WTC11 (cell line): ENCODE measurements at regions not wholly inside any gene's neighbourhood (a gene's known extent, or its start where the extent isn't known, plus 50 kb on each side); places are given as distances from the start of the nearest gene placed in this dataset.

ENCODE experiments used
- ATAC-seq: fragments of 200-7000 bp; cut with Tn5 transposase; 2 replicates; pipeline ENCODE4 v1.10.0; 2021; ENCODE audit warnings: mild to moderate bottlenecking, moderate library complexity
- CTCF ChIA-PET: fragments of 300-600 bp; sonication (Branson Sonifier 250); formaldehyde crosslinking; loops from one replicate; lab custom pipeline; 2021; ENCODE audit warnings: antibody characterized with exemption; lab: Charles Lee
- POLR2A ChIA-PET: fragments of 350-600 bp; sonication (Branson Sonifier 250); formaldehyde crosslinking; loops from one replicate; lab custom pipeline; 2021; ENCODE audit warnings: antibody characterized with exemption; lab: Charles Lee
- DNase-seq: peaks from one replicate; pipeline ENCODE4 v3.0.0; 2021; ENCODE audit warnings: low spot score
- H3K27ac Mint-ChIP-seq: 2 replicates; pipeline ENCODE4 v1.8.0; 2021; ENCODE audit warnings: mixed read lengths
- H3K27me3 Mint-ChIP-seq: 2 replicates; pipeline ENCODE4 v1.8.0; 2021; ENCODE audit warnings: low read depth, mild to moderate bottlenecking, moderate library complexity, mixed read lengths
- H3K36me3 Mint-ChIP-seq: 2 replicates; pipeline ENCODE4 v1.8.0; 2021; ENCODE audit warnings: mixed read lengths
- H3K4me1 Mint-ChIP-seq: 2 replicates; pipeline ENCODE4 v1.8.0; 2022; ENCODE audit warnings: mixed read lengths
- H3K4me3 Mint-ChIP-seq: 2 replicates; pipeline ENCODE4 v1.8.0; 2021; ENCODE audit warnings: mild to moderate bottlenecking, moderate library complexity, mixed read lengths
- H3K9me3 Mint-ChIP-seq: 2 replicates; pipeline ENCODE4 v1.8.0; 2021; ENCODE audit warnings: mixed read lengths
- EMX1 ChIP-seq: fragments of 250-450 bp; sonication (Bioruptor Pico); IDR thresholded peaks from 2 replicates; pipeline ENCODE4 v1.8.0; 2021; ENCODE audit warnings: mild to moderate bottlenecking
- ESRRA ChIP-seq: sonication (generic); formaldehyde crosslinking; IDR thresholded peaks from 2 replicates; pipeline ENCODE4 v1.8.1; 2022; ENCODE audit warnings: mild to moderate bottlenecking, missing genetic modification reagents, borderline replicate concordance
- GTF2I ChIP-seq: fragments of 250-450 bp; sonication (Bioruptor Pico); conservative IDR thresholded peaks from 2 replicates; pipeline ENCODE4 v1.4.0; 2021; ENCODE audit warnings: mild to moderate bottlenecking
- IRF2 ChIP-seq: sonication (generic); formaldehyde crosslinking; IDR thresholded peaks from 2 replicates; pipeline ENCODE4 v1.8.0; 2022; ENCODE audit warnings: low read depth, missing genetic modification reagents, borderline replicate concordance
- PRRX2 ChIP-seq: fragments of 250-450 bp; sonication (Bioruptor Pico); IDR thresholded peaks from 2 replicates; pipeline ENCODE4 v1.8.0; 2021; ENCODE audit warnings: mild to moderate bottlenecking
- RORB ChIP-seq: fragments of 250-450 bp; sonication (Bioruptor Pico); IDR thresholded peaks from 2 replicates; pipeline ENCODE4 v1.9.0; 2021; ENCODE audit warnings: mild to moderate bottlenecking
- SMAD3 ChIP-seq: sonication (generic); formaldehyde crosslinking; IDR thresholded peaks from 2 replicates; pipeline ENCODE4 v1.8.0; 2022; ENCODE audit warnings: missing genetic modification reagents, mild to moderate bottlenecking, borderline replicate concordance
- SP1 ChIP-seq: sonication (generic); formaldehyde crosslinking; conservative IDR thresholded peaks from 2 replicates; pipeline ENCODE4 v1.8.1; 2022; ENCODE audit warnings: missing genetic modification reagents
- TEAD4 ChIP-seq: sonication (generic); formaldehyde crosslinking; IDR thresholded peaks from 2 replicates; pipeline ENCODE4 v1.8.0; 2022; ENCODE audit warnings: mild to moderate bottlenecking, missing genetic modification reagents
- TP53 ChIP-seq: sonication (generic); formaldehyde crosslinking; IDR thresholded peaks from 2 replicates; pipeline ENCODE4 v1.8.1; 2023; ENCODE audit warnings: mild to moderate bottlenecking, missing genetic modification reagents
- ZNF671 ChIP-seq: fragments of 250-450 bp; sonication (Bioruptor Pico); IDR thresholded peaks from 2 replicates; pipeline ENCODE4 v1.8.0; 2021; ENCODE audit warnings: mild to moderate bottlenecking
- TF ChIP-seq, protein P1 (sequence below): fragments of 250-450 bp; sonication (Bioruptor Pico); conservative IDR thresholded peaks from 2 replicates; pipeline ENCODE4 v1.9.0; 2021; ENCODE audit warnings: mild to moderate bottlenecking
- TF ChIP-seq, protein P2 (sequence below): sonication (generic); formaldehyde crosslinking; IDR thresholded peaks from 2 replicates; pipeline ENCODE4 v1.8.1; 2022; ENCODE audit warnings: low read depth, missing genetic modification reagents, borderline replicate concordance
- TF ChIP-seq, protein P3 (sequence below): sonication (generic); formaldehyde crosslinking; IDR thresholded peaks from 2 replicates; pipeline ENCODE4 v1.8.0; 2023; ENCODE audit warnings: mild to moderate bottlenecking, missing genetic modification reagents
- TF ChIP-seq, protein P4 (sequence below): sonication (generic); formaldehyde crosslinking; IDR thresholded peaks from 2 replicates; pipeline ENCODE4 v1.8.1; 2023; ENCODE audit warnings: mild to moderate bottlenecking, moderate library complexity, missing genetic modification reagents
- TF ChIP-seq, protein P5 (sequence below): sonication (generic); formaldehyde crosslinking; IDR thresholded peaks from 2 replicates; pipeline ENCODE4 v1.8.1; 2023; ENCODE audit warnings: mild to moderate bottlenecking, missing genetic modification reagents, moderate library complexity
- TF ChIP-seq, protein P6 (sequence below): sonication (generic); formaldehyde crosslinking; IDR thresholded peaks from 2 replicates; pipeline ENCODE4 v1.8.1; 2023; ENCODE audit warnings: mild to moderate bottlenecking, missing genetic modification reagents
- TF ChIP-seq, protein P7 (sequence below): sonication (generic); formaldehyde crosslinking; IDR thresholded peaks from 2 replicates; pipeline ENCODE4 v1.8.0; 2022; ENCODE audit warnings: mild to moderate bottlenecking, missing genetic modification reagents
- TF ChIP-seq, protein P8 (sequence below): sonication (generic); formaldehyde crosslinking; IDR thresholded peaks from 2 replicates; pipeline ENCODE4 v1.8.1; 2023; ENCODE audit warnings: mild to moderate bottlenecking, missing genetic modification reagents, borderline replicate concordance

DNA sequence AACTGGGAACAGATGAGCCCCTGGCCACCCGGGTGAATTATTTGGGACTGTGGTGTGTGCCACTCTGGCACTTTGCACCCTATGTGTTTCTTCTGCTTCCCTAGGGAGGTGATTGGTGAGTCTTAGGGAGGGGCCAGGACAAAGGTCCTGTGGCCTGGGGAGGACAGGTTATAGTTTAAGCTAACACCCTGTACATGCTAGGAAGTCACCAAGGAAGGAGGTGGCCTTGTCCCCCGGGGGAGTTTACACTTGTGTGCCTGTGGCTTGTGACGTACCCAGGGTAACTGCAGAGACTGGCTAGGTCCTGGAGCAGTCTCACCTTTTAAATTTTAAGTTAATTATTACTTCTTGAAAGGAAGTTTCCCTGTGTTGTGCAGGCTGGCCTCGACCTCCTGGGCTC lies 196.2 kb downstream of the BAMBI start:
- ATAC-seq (no peak), DNase-seq (no peak)
- POLR2A ChIA-PET = no interaction called here
- H3K4me3 Mint-ChIP-seq = no peak overlapping the region
- H3K27ac Mint-ChIP-seq = no peak overlapping the region
- CTCF ChIA-PET = no interaction called here
- H3K27me3 Mint-ChIP-seq = no peaks in the 10 kb centered on the region
- H3K36me3 Mint-ChIP-seq = no peaks in the 10 kb centered on the region
- TF ChIP-seq, protein P1, sequence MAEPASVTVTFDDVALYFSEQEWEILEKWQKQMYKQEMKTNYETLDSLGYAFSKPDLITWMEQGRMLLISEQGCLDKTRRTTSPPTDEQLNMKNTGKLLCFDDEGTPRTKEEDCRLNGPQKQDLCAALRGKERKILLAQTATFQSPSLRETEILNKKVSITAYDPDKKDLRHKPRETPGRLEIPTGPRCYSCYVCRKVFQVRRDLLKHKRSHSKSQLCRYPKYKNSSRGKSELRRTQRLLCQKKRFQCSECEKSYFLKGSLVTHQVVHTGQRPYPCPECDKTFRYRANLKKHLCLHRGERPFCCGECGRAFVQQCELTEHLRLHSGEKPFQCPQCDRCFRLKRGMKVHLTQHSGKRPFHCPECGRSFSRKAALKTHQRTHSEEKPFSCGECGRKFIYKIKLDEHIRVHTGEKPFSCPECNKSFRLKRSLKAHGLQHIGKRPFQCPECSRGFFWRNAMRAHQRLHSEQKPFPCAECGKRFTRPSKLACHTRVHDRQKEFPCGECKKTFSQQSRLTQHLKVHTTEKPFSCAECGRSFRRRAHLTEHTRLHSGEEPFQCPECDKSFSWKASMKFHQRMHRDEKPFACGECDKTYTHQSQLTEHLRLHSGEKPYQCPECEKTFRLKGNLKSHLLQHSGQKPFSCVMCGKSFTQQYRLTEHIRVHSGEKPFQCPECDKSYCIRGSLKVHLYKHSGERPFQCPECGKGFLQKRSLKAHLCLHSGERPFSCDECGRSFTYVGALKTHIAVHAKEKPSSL (CRISPR knock-in tag) = no peak
- TF ChIP-seq, protein P2, sequence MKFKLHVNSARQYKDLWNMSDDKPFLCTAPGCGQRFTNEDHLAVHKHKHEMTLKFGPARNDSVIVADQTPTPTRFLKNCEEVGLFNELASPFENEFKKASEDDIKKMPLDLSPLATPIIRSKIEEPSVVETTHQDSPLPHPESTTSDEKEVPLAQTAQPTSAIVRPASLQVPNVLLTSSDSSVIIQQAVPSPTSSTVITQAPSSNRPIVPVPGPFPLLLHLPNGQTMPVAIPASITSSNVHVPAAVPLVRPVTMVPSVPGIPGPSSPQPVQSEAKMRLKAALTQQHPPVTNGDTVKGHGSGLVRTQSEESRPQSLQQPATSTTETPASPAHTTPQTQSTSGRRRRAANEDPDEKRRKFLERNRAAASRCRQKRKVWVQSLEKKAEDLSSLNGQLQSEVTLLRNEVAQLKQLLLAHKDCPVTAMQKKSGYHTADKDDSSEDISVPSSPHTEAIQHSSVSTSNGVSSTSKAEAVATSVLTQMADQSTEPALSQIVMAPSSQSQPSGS (CRISPR knock-in tag) = no peak
- TF ChIP-seq SMAD3 (CRISPR knock-in tag) = no peak
- no peak for TF ChIP-seq PRRX2
- TF ChIP-seq TEAD4 (CRISPR knock-in tag) = no peak
- peaks cover 4% of the 10 kb centered on the region; the same call in 1 of the 2 replicates for H3K9me3 Mint-ChIP-seq
- peaks cover 9% of the 10 kb centered on the region for H3K4me1 Mint-ChIP-seq

DNA sequence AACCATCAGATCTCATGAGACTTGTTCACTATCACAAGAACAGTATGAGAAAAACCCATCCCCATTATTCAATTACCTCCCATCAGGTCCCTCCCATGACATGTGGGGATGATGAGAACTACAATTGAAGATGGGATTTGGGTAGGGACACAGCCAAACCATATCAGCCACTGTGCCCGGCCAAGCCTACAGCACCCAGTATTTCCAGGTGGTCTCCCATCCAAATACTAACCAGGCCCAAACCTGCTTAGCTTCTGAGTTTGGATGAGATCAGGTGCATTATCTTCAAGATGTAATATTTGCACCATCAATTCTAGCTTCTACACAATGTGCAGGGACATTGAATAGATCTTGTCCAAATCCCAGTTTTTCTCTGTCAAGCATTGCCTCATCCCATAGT lies 196.9 kb downstream of the BAMBI start:
- POLR2A ChIA-PET = no interaction called here
- CTCF ChIA-PET = no interaction called here
- TF ChIP-seq, protein P3, sequence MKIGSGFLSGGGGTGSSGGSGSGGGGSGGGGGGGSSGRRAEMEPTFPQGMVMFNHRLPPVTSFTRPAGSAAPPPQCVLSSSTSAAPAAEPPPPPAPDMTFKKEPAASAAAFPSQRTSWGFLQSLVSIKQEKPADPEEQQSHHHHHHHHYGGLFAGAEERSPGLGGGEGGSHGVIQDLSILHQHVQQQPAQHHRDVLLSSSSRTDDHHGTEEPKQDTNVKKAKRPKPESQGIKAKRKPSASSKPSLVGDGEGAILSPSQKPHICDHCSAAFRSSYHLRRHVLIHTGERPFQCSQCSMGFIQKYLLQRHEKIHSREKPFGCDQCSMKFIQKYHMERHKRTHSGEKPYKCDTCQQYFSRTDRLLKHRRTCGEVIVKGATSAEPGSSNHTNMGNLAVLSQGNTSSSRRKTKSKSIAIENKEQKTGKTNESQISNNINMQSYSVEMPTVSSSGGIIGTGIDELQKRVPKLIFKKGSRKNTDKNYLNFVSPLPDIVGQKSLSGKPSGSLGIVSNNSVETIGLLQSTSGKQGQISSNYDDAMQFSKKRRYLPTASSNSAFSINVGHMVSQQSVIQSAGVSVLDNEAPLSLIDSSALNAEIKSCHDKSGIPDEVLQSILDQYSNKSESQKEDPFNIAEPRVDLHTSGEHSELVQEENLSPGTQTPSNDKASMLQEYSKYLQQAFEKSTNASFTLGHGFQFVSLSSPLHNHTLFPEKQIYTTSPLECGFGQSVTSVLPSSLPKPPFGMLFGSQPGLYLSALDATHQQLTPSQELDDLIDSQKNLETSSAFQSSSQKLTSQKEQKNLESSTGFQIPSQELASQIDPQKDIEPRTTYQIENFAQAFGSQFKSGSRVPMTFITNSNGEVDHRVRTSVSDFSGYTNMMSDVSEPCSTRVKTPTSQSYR (CRISPR knock-in tag) = no peak
- TF ChIP-seq SP1 (CRISPR knock-in tag) = no peak
- no peak for TF ChIP-seq ESRRA
- TF ChIP-seq, protein P4, sequence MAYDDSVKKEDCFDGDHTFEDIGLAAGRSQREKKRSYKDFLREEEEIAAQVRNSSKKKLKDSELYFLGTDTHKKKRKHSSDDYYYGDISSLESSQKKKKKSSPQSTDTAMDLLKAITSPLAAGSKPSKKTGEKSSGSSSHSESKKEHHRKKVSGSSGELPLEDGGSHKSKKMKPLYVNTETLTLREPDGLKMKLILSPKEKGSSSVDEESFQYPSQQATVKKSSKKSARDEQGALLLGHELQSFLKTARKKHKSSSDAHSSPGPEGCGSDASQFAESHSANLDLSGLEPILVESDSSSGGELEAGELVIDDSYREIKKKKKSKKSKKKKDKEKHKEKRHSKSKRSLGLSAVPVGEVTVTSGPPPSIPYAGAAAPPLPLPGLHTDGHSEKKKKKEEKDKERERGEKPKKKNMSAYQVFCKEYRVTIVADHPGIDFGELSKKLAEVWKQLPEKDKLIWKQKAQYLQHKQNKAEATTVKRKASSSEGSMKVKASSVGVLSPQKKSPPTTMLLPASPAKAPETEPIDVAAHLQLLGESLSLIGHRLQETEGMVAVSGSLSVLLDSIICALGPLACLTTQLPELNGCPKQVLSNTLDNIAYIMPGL (CRISPR knock-in tag) = no peak
- TF ChIP-seq, protein P5, sequence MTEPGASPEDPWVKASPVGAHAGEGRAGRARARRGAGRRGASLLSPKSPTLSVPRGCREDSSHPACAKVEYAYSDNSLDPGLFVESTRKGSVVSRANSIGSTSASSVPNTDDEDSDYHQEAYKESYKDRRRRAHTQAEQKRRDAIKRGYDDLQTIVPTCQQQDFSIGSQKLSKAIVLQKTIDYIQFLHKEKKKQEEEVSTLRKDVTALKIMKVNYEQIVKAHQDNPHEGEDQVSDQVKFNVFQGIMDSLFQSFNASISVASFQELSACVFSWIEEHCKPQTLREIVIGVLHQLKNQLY = no peak
- no peak for TF ChIP-seq IRF2 (CRISPR knock-in tag)
- TF ChIP-seq, protein P6, sequence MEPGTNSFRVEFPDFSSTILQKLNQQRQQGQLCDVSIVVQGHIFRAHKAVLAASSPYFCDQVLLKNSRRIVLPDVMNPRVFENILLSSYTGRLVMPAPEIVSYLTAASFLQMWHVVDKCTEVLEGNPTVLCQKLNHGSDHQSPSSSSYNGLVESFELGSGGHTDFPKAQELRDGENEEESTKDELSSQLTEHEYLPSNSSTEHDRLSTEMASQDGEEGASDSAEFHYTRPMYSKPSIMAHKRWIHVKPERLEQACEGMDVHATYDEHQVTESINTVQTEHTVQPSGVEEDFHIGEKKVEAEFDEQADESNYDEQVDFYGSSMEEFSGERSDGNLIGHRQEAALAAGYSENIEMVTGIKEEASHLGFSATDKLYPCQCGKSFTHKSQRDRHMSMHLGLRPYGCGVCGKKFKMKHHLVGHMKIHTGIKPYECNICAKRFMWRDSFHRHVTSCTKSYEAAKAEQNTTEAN (CRISPR knock-in tag) = no peak
- no peak for TF ChIP-seq RORB (CRISPR knock-in tag)
- TF ChIP-seq TP53 (CRISPR knock-in tag) = no peak
- TF ChIP-seq, protein P7, sequence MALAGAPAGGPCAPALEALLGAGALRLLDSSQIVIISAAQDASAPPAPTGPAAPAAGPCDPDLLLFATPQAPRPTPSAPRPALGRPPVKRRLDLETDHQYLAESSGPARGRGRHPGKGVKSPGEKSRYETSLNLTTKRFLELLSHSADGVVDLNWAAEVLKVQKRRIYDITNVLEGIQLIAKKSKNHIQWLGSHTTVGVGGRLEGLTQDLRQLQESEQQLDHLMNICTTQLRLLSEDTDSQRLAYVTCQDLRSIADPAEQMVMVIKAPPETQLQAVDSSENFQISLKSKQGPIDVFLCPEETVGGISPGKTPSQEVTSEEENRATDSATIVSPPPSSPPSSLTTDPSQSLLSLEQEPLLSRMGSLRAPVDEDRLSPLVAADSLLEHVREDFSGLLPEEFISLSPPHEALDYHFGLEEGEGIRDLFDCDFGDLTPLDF (CRISPR knock-in tag) = no peak
- no peak for TF ChIP-seq ZNF671 (CRISPR knock-in tag)
- no peak for TF ChIP-seq GTF2I (CRISPR knock-in tag)
- TF ChIP-seq EMX1 (CRISPR knock-in tag) = no peak
- TF ChIP-seq, protein P8, sequence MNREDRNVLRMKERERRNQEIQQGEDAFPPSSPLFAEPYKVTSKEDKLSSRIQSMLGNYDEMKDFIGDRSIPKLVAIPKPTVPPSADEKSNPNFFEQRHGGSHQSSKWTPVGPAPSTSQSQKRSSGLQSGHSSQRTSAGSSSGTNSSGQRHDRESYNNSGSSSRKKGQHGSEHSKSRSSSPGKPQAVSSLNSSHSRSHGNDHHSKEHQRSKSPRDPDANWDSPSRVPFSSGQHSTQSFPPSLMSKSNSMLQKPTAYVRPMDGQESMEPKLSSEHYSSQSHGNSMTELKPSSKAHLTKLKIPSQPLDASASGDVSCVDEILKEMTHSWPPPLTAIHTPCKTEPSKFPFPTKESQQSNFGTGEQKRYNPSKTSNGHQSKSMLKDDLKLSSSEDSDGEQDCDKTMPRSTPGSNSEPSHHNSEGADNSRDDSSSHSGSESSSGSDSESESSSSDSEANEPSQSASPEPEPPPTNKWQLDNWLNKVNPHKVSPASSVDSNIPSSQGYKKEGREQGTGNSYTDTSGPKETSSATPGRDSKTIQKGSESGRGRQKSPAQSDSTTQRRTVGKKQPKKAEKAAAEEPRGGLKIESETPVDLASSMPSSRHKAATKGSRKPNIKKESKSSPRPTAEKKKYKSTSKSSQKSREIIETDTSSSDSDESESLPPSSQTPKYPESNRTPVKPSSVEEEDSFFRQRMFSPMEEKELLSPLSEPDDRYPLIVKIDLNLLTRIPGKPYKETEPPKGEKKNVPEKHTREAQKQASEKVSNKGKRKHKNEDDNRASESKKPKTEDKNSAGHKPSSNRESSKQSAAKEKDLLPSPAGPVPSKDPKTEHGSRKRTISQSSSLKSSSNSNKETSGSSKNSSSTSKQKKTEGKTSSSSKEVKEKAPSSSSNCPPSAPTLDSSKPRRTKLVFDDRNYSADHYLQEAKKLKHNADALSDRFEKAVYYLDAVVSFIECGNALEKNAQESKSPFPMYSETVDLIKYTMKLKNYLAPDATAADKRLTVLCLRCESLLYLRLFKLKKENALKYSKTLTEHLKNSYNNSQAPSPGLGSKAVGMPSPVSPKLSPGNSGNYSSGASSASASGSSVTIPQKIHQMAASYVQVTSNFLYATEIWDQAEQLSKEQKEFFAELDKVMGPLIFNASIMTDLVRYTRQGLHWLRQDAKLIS (CRISPR knock-in tag) = no peak

More for the DNA sequence above, 196.9 kb downstream of the BAMBI start:
- Mint-ChIP-seq H3K4me3 (no peak overlapping the region), H3K4me1 (peaks cover 9% of the 10 kb centered on the region), H3K36me3 (no peaks in the 10 kb centered on the region), H3K9me3 (peaks cover 4% of the 10 kb centered on the region; the same call in 1 of the 2 replicates), H3K27ac (no peak overlapping the region), H3K27me3 (no peaks in the 10 kb centered on the region)
- DNase-seq = no peak
- no peak for ATAC-seq
